Osteoblast (primary cell): ENCODE measurements at regions not wholly inside any gene's neighbourhood (a gene's known extent, or its start where the extent isn't known, plus 50 kb on each side); places are given as distances from the start of the nearest gene placed in this dataset.

Experiments used
- DNase-seq: peaks from one replicate; pipeline ENCODE4 v3.0.0; 2011; ENCODE audit warnings: low spot score, mixed read lengths; ENCODE audit not compliant: insufficient read length; ENCODE audit errors: missing footprints
- H2AFZ ChIP-seq: 2 replicates; pipeline ENCODE4 v1.6.0; 2011; ENCODE audit warnings: mild to moderate bottlenecking, low read length
- H3K27ac ChIP-seq: 2 replicates; pipeline ENCODE4 v1.5.1; 2011; ENCODE audit warnings: mild to moderate bottlenecking, low read depth, low read length, moderate library complexity
- H3K27me3 ChIP-seq: 2 replicates; pipeline ENCODE4 v1.6.0; 2012; ENCODE audit warnings: mild to moderate bottlenecking, control low read depth, inconsistent platforms, low read length, moderate library complexity; ENCODE audit not compliant: insufficient read depth
- H3K36me3 ChIP-seq: 2 replicates; pipeline ENCODE4 v1.5.1; 2011; ENCODE audit warnings: mild to moderate bottlenecking, low read length, control low read depth, moderate library complexity; ENCODE audit not compliant: insufficient read depth
- H3K4me1 ChIP-seq: 2 replicates; pipeline ENCODE4 v1.5.1; 2011; ENCODE audit warnings: mild to moderate bottlenecking, low read length, control low read depth, moderate library complexity; ENCODE audit not compliant: insufficient read depth
- H3K4me2 ChIP-seq: 2 replicates; pipeline ENCODE4 v1.6.0; 2011; ENCODE audit warnings: mild to moderate bottlenecking, low read length; ENCODE audit not compliant: insufficient read depth
- H3K4me3 ChIP-seq: fragments of 200-600 bp; sonication (generic); 3 replicates; pipeline ENCODE4 v1.5.1; 2012; ENCODE audit warnings: mild to moderate bottlenecking, low read length, inconsistent platforms; ENCODE audit not compliant: insufficient read depth
- H3K79me2 ChIP-seq: 2 replicates; pipeline ENCODE4 v1.6.0; 2012; ENCODE audit warnings: mild to moderate bottlenecking, low read length, control low read depth, inconsistent platforms; ENCODE audit not compliant: insufficient read depth
- H3K9me3 ChIP-seq: 2 replicates; pipeline ENCODE4 v1.5.1; 2011; ENCODE audit warnings: low read depth, low read length, control low read depth
- H4K20me1 ChIP-seq: 2 replicates; pipeline ENCODE4 v1.6.0; 2012; ENCODE audit warnings: mild to moderate bottlenecking, low read length, control low read depth; ENCODE audit not compliant: insufficient read depth
- TF ChIP-seq, protein P1 (sequence below): IDR thresholded peaks from 2 replicates; pipeline ENCODE4 v1.5.1; 2011; ENCODE audit warnings: mild to moderate bottlenecking, low read depth, low read length, moderate library complexity; ENCODE audit errors: extremely low read depth

GRCh38 chr3:117688583-117688982 is 979.0 kb downstream of the TUSC7 start:
- DNase-seq = peak; percentile 47
- H3K27me3 ChIP-seq = no peaks in the 10 kb centered on the region
- H3K4me3 ChIP-seq = no peak overlapping the region
- H2AFZ ChIP-seq = no peak overlapping the region
- TF ChIP-seq, protein P1, sequence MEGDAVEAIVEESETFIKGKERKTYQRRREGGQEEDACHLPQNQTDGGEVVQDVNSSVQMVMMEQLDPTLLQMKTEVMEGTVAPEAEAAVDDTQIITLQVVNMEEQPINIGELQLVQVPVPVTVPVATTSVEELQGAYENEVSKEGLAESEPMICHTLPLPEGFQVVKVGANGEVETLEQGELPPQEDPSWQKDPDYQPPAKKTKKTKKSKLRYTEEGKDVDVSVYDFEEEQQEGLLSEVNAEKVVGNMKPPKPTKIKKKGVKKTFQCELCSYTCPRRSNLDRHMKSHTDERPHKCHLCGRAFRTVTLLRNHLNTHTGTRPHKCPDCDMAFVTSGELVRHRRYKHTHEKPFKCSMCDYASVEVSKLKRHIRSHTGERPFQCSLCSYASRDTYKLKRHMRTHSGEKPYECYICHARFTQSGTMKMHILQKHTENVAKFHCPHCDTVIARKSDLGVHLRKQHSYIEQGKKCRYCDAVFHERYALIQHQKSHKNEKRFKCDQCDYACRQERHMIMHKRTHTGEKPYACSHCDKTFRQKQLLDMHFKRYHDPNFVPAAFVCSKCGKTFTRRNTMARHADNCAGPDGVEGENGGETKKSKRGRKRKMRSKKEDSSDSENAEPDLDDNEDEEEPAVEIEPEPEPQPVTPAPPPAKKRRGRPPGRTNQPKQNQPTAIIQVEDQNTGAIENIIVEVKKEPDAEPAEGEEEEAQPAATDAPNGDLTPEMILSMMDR = no peak
- H3K9me3 ChIP-seq = no peaks in the 10 kb centered on the region
- H3K4me2 ChIP-seq = no peak overlapping the region
- H4K20me1 ChIP-seq = no peaks in the 10 kb centered on the region
- peaks cover 16% of the 10 kb centered on the region for H3K4me1 ChIP-seq
- no peak overlapping the region for H3K27ac ChIP-seq
- H3K36me3 ChIP-seq = no peaks in the 10 kb centered on the region
- no peaks in the 10 kb centered on the region for H3K79me2 ChIP-seq

DNA sequence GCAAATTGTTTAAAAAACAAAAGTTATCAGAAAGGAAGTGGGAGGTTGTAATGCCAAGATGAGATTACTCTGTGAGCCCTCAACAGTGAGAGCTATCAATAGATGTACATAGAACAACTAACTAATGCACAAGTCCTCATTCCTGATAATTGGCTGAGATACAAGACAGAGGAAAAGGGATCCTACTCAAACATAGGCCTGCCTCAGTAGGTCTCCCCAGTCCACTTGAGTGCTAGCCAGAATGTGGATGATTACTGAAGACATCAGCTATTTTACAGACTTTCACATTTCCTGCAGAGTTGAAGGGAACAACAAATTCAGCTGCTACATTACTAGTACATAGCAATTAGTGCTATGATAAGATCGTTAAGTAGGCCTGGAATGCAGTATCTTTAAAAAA is 981.9 kb downstream of the TUSC7 start:
- H3K79me2 ChIP-seq = no peaks in the 10 kb centered on the region
- H3K27ac ChIP-seq = peak overlapping the region; percentile 90
- no peaks in the 10 kb centered on the region for H3K9me3 ChIP-seq
- no peak overlapping the region for H3K4me3 ChIP-seq
- TF ChIP-seq, protein P1 = no peak
- H4K20me1 ChIP-seq = no peaks in the 10 kb centered on the region
- H3K27me3 ChIP-seq = no peaks in the 10 kb centered on the region
- no peaks in the 10 kb centered on the region for H3K36me3 ChIP-seq
- peak; percentile 1 for DNase-seq
- peaks cover 22% of the 10 kb centered on the region for H3K4me1 ChIP-seq
- no peak overlapping the region for H2AFZ ChIP-seq
- no peak overlapping the region for H3K4me2 ChIP-seq

DNA sequence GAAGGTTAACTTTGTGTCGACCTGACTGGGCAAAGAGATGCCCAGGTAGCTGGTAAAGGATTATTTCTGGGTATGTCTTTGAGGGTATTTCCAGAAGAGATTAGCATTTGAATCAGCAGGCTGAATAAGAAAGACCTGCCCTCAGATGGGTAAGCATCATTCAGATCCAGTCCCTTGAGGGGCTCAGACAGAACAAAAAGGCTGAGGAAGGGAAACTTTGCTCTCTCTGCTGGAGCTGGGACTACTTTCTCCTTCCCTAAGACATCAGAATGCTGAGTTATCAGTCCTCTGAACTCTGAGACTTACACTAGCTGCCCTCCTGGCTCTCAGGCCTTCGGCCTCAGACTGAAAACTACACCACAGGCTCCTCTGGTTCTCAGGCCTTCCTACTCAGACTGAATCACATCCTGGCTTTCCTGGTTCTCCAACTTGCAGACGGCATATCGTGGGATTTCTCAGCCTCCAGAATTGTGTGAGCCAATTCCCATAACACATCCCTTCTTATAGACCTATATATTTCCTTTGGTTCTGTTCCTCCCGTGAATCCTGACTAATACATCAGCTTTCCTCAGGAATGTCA is 982.9 kb downstream of the TUSC7 start:
- Histone ChIP-seq H3K4me1 (peaks cover 22% of the 10 kb centered on the region), H3K27ac (peak overlapping the region; percentile 90), H2AFZ (peak overlapping the region; percentile 93), H3K4me3 (no peak overlapping the region), H3K9me3 (no peaks in the 10 kb centered on the region), H3K36me3 (no peaks in the 10 kb centered on the region), H3K27me3 (no peaks in the 10 kb centered on the region), H3K79me2 (no peaks in the 10 kb centered on the region), H4K20me1 (no peaks in the 10 kb centered on the region), H3K4me2 (peak overlapping the region; percentile 6)
- TF ChIP-seq, protein P1 = no peak
- no peak for DNase-seq

DNA sequence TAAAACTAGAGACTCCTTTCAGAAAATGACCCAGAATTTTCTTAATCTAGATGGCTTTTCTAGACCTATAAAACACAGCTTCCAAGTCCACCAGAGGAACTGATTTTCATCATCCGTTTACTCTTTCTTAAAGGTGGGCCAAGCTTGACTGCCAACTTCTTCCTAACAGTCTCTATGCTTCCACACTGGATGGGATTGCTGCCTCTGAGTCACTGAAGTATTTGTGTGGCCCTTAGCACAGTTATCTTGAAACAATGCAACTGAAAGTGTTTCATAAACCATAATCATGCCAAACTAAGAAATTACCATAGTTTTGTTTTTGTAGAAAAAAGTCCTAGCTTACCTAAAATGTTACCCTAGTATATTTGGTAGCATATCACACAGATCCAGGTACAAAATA is 985.7 kb downstream of the TUSC7 start:
- H3K79me2 ChIP-seq = no peaks in the 10 kb centered on the region
- no peak overlapping the region for H2AFZ ChIP-seq
- H3K4me3 ChIP-seq = no peak overlapping the region
- no peak overlapping the region for H3K27ac ChIP-seq
- no peaks in the 10 kb centered on the region for H3K9me3 ChIP-seq
- peak overlapping the region; percentile 3 for H3K4me2 ChIP-seq
- TF ChIP-seq, protein P1 = no peak
- H3K27me3 ChIP-seq = no peaks in the 10 kb centered on the region
- DNase-seq = peak; percentile 1
- H4K20me1 ChIP-seq = no peaks in the 10 kb centered on the region
- peaks cover 22% of the 10 kb centered on the region for H3K4me1 ChIP-seq
- H3K36me3 ChIP-seq = no peaks in the 10 kb centered on the region
